Esophagus squamous epithelium (tissue), 4 donors: ENCODE measurements at regions not wholly inside any gene's neighbourhood (a gene's known extent, or its start where the extent isn't known, plus 50 kb on each side); places are given as distances from the start of the nearest gene placed in this dataset.

Experiments used
- CTCF ChIP-seq, 6 experiments: fragments of 450-650 bp in 4 of 6; fragments of 200-600 bp in 2 of 6; sonication (generic) in 2 of 6; IDR thresholded peaks; one replicate each; pipeline ENCODE4 v1.5.1; 2016 to 2019; ENCODE audit warnings: antibody characterized with exemption in 6 of 6, mild to moderate bottlenecking in 4 of 6, moderate library complexity in 4 of 6
- POLR2A ChIP-seq, 4 donors: fragments of 450-650 bp; IDR thresholded peaks; one replicate each; pipeline ENCODE4 v1.6.1; 2017; ENCODE audit warnings: antibody characterized with exemption in 4 of 4, mild to moderate bottlenecking in 4 of 4, moderate library complexity in 3 of 4

DNA sequence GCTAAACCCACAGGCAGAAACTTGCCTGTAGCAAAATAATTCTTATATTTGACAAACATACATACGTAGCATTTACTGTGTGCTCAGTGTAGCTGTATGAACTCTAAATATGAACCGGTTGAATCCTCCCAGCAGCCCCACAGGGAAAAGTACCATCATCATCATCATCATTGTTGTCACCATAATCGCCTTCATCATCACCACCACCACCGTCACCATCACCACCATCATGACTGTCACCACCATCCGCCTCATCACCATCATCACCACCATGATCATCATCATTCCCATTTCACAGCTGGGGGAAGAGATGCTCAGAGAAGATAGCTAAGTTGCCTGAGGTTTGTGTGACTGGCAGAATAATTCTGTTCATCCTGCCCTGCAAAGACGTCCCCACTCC is 81.7 kb downstream of the IRF8 start:
- TF ChIP-seq CTCF (IDR thresholded peaks at IDR 0.05), result no peak
- TF ChIP-seq POLR2A (IDR thresholded peaks at IDR 0.05), result no peak
